Gastroesophageal sphincter (tissue), 3 donors: ENCODE measurements at regions not wholly inside any gene's neighbourhood (a gene's known extent, or its start where the extent isn't known, plus 50 kb on each side); places are given as distances from the start of the nearest gene placed in this dataset.

Source experiments
- POLR2A ChIP-seq, 2 donors: fragments of 450-650 bp; IDR thresholded peaks; one replicate each; pipeline ENCODE4 v1.6.1; 2017; ENCODE audit warnings: antibody characterized with exemption in 2 of 2, mild to moderate bottlenecking in 2 of 2, moderate library complexity in 1 of 2
- TF ChIP-seq, protein P1 (sequence below), 4 experiments: fragments of 200-600 bp in 2 of 4; fragments of 450-650 bp in 2 of 4; sonication (generic) in 1 of 4; IDR thresholded peaks; one replicate each; pipeline ENCODE4 v1.5.1; 2017 to 2019; ENCODE audit warnings: antibody characterized with exemption in 4 of 4, mild to moderate bottlenecking in 2 of 4, moderate library complexity in 2 of 4

DNA sequence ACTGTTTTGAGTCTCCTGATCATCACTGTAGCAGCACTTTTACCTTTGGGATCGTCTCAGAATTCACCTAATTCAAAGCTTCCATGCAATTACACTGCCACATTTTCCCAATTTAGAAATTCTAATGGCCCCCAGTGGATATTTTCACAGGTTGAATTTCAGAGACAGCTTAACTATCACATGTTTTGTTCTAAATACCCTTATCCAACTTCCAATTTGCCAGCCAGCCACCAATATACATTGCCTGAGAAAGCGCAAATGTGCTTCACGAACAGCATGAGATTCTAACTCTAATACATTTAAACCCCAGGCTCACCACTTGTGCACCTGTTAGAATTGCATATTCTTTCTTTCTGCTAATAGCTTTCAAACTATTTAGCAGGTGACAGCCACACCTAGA, 1160.9 kb upstream of the TMEM132C start:
- TF ChIP-seq, protein P1, sequence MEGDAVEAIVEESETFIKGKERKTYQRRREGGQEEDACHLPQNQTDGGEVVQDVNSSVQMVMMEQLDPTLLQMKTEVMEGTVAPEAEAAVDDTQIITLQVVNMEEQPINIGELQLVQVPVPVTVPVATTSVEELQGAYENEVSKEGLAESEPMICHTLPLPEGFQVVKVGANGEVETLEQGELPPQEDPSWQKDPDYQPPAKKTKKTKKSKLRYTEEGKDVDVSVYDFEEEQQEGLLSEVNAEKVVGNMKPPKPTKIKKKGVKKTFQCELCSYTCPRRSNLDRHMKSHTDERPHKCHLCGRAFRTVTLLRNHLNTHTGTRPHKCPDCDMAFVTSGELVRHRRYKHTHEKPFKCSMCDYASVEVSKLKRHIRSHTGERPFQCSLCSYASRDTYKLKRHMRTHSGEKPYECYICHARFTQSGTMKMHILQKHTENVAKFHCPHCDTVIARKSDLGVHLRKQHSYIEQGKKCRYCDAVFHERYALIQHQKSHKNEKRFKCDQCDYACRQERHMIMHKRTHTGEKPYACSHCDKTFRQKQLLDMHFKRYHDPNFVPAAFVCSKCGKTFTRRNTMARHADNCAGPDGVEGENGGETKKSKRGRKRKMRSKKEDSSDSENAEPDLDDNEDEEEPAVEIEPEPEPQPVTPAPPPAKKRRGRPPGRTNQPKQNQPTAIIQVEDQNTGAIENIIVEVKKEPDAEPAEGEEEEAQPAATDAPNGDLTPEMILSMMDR (IDR thresholded peaks at IDR 0.05), result no peak
- no peak for TF ChIP-seq POLR2A (IDR thresholded peaks at IDR 0.05)
